HepG2 (cell line): ENCODE measurements at regions not wholly inside any gene's neighbourhood (a gene's known extent, or its start where the extent isn't known, plus 50 kb on each side); places are given as distances from the start of the nearest gene placed in this dataset.

Source experiments
- ATAC-seq: fragments of 200-7000 bp; cut with Tn5 transposase; 3 replicates; pipeline ENCODE4 v1.9.1; 2020; ENCODE audit warnings: mild to moderate bottlenecking, moderate library complexity
- BruUV-seq: library from RNA; stranded (reverse); fragments of 400-500 nt; replicated peaks from 2 replicates; lab custom pipeline; 2021; lab: Mats Ljungman, UMichigan
- CTCF ChIA-PET: fragments of 300-600 bp; formaldehyde crosslinking; extraction: SDS; loops from one replicate; lab custom pipeline; 2021; ENCODE audit warnings: low total read pairs, inconsistent platforms, low intra/inter-chr PET ratio; lab: Yijun Ruan, JAX
- POLR2A ChIA-PET: fragments of 350-600 bp; sonication (Branson Sonifier 250); formaldehyde crosslinking; loops from one replicate; lab custom pipeline; 2020; ENCODE audit warnings: antibody characterized with exemption, inconsistent platforms; lab: Yijun Ruan, JAX
- DNase-seq: peaks from one replicate; pipeline ENCODE4 v3.0.0-alpha.2; 2015; ENCODE audit warnings: low spot score
- FAIRE-seq: peaks from 3 replicates; lab custom pipeline; 2011; peaks lifted over from hg19 to GRCh38; lab: Jason Lieb, UNC
- H2AFZ ChIP-seq: one replicate; pipeline ENCODE4 v1.6.1; 2011; ENCODE audit warnings: low read length, inconsistent platforms
- H3K27ac ChIP-seq: fragments of 300-600 bp; 3 replicates; pipeline ENCODE4 v1.8.0; 2011; ENCODE audit warnings: mixed run types, mild to moderate bottlenecking, mixed read lengths, low read length, inconsistent platforms; ENCODE audit not compliant: insufficient read depth; ENCODE audit errors: extremely low read length
- H3K27me3 ChIP-seq, 2 experiments: fragments of 200-600 bp in 1 of 2; 2 replicates in 1 of 2; 3 replicates in 1 of 2; pipeline versions ENCODE4 v1.6.0 to v1.8.0; 2011; ENCODE audit warnings: low read length in 2 of 2, mild to moderate bottlenecking in 2 of 2, moderate library complexity in 2 of 2, inconsistent platforms in 1 of 2; ENCODE audit not compliant: insufficient read depth in 2 of 2, control insufficient read depth in 1 of 2
- H3K36me3 ChIP-seq, 2 experiments: fragments of 200-600 bp in 1 of 2; replicated peaks in 1 of 2; 2 replicates in 1 of 2; 3 replicates in 1 of 2; pipeline versions ENCODE4 v1.5.1 to v1.8.0; 2011; ENCODE audit warnings: low read length in 2 of 2, inconsistent platforms in 1 of 2; ENCODE audit not compliant: insufficient read depth in 2 of 2, control insufficient read depth in 1 of 2
- H3K4me1 ChIP-seq: 2 replicates; pipeline ENCODE4 v1.5.1; 2012; ENCODE audit warnings: low read length, inconsistent platforms; ENCODE audit not compliant: insufficient read depth
- H3K4me2 ChIP-seq: 2 replicates; pipeline ENCODE4 v1.6.0; 2011; ENCODE audit warnings: low read depth, low read length, inconsistent platforms
- H3K4me3 ChIP-seq, 3 experiments: fragments of 200-600 bp in 1 of 3; sonication (generic), shearing (Covaris generic) in 1 of 3; replicated peaks in 1 of 3; 2 replicates each; pipeline ENCODE4 v1.5.1; 2011 to 2016; ENCODE audit warnings: low read length in 3 of 3, inconsistent platforms in 2 of 3, low read depth in 2 of 3, mild to moderate bottlenecking in 2 of 3, control low read depth in 1 of 3, mixed read lengths in 1 of 3; ENCODE audit not compliant: insufficient read depth in 1 of 3
- H3K79me2 ChIP-seq: one replicate; pipeline ENCODE4 v1.6.1; 2011; ENCODE audit warnings: low read length, inconsistent platforms; ENCODE audit not compliant: insufficient read depth
- H3K9ac ChIP-seq: 2 replicates; pipeline ENCODE4 v1.6.0; 2011; ENCODE audit warnings: mild to moderate bottlenecking, low read depth, low read length, inconsistent platforms; ENCODE audit not compliant: insufficient read depth
- H3K9me3 ChIP-seq: 2 replicates; pipeline ENCODE4 v1.5.1; 2012; ENCODE audit warnings: mild to moderate bottlenecking, low read length
- H4K20me1 ChIP-seq: 2 replicates; pipeline ENCODE4 v1.6.0; 2011; ENCODE audit warnings: inconsistent platforms, mild to moderate bottlenecking, low read length, moderate library complexity; ENCODE audit not compliant: insufficient read depth
- HNF4A ChIP-seq: sonication (generic); formaldehyde crosslinking; IDR thresholded peaks from 2 replicates; pipeline ENCODE4 v1.4.0; 2020; ENCODE audit warnings: missing genetic modification reagents
- HNRNPLL ChIP-seq: fragments of 200-400 bp; formaldehyde crosslinking; IDR thresholded peaks from 2 replicates; pipeline ENCODE4 v1.6.1; 2017; ENCODE audit warnings: mild to moderate bottlenecking, low read depth, low read length; ENCODE audit not compliant: poor library complexity, severe bottlenecking
- IKZF4 ChIP-seq: sonication (generic); formaldehyde crosslinking; IDR thresholded peaks from 2 replicates; pipeline ENCODE4 v1.5.1; 2020; ENCODE audit warnings: borderline replicate concordance, mild to moderate bottlenecking, low read depth, missing genetic modification reagents; ENCODE audit errors: not compliant biosample characterization
- NR2C2 ChIP-seq: sonication (generic); formaldehyde crosslinking; IDR thresholded peaks from 2 replicates; pipeline ENCODE4 v1.4.0; 2020; ENCODE audit warnings: missing genetic modification reagents, mild to moderate bottlenecking, moderate library complexity, borderline replicate concordance
- POLR2A ChIP-seq, 2 experiments: IDR thresholded peaks; 2 replicates each; pipeline ENCODE4 v1.6.1; 2011; ENCODE audit warnings: low read depth in 2 of 2, low read length in 2 of 2, mild to moderate bottlenecking in 1 of 2, moderate library complexity in 1 of 2; ENCODE audit not compliant: insufficient read depth in 1 of 2
- RFX5 ChIP-seq: IDR thresholded peaks from 2 replicates; pipeline ENCODE4 v1.6.1; 2011; ENCODE audit warnings: low read depth, low read length, improper control_type of control experiment
- YY1 ChIP-seq: IDR thresholded peaks from 2 replicates; pipeline ENCODE4 v1.6.1; 2011; ENCODE audit warnings: low read length, low read depth, moderate library complexity, mild to moderate bottlenecking; ENCODE audit not compliant: insufficient read depth, insufficient replicate concordance
- ZFY ChIP-seq: sonication (generic); formaldehyde crosslinking; IDR thresholded peaks from 2 replicates; pipeline ENCODE4 v1.4.0; 2020; ENCODE audit warnings: missing genetic modification reagents
- ZNF234 ChIP-seq: sonication (generic); formaldehyde crosslinking; conservative IDR thresholded peaks from 2 replicates; pipeline ENCODE4 v1.5.1; 2020; ENCODE audit warnings: mild to moderate bottlenecking, missing genetic modification reagents
- ZNF512 ChIP-seq: sonication (generic); formaldehyde crosslinking; IDR thresholded peaks from 2 replicates; pipeline ENCODE4 v1.4.0; 2020; ENCODE audit warnings: mild to moderate bottlenecking, missing genetic modification reagents
- ZNF644 ChIP-seq: IDR thresholded peaks from 2 replicates; pipeline ENCODE4 v1.6.1; 2016; ENCODE audit warnings: low read depth
- WGBS: methylation state at CpG from one replicate; pipeline ENCODE4 v1.1.6; 2017; ENCODE audit warnings: low lambda C conversion rate; 5-methylcytosine and 5-hydroxymethylcytosine counted together
- in situ Hi-C: cut with HindIII; loops from 2 replicates; pipeline ENCODE4 v1.10.0; 2017; ENCODE audit warnings: low pct_unique_long_range_greater_than_20kb; ENCODE audit not compliant: extremely low pct_ligation_motif_present
- intact Hi-C: fragments of 100-400 bp; cut with micrococcal nuclease; formaldehyde crosslinking; loops from one replicate; pipeline ENCODE4 v1.10.0; 2022; ENCODE audit not compliant: unreplicated experiment
- TF ChIP-seq, protein P1 (sequence below): sonication (generic); formaldehyde crosslinking; IDR thresholded peaks from 2 replicates; pipeline ENCODE4 v1.5.1; 2020; ENCODE audit warnings: mild to moderate bottlenecking, missing genetic modification reagents, borderline replicate concordance
- TF ChIP-seq, protein P2 (sequence below), 2 experiments: fragments of 450-650 bp in 1 of 2; sonication (generic) in 1 of 2; formaldehyde crosslinking; IDR thresholded peaks; 2 replicates each; pipeline versions ENCODE4 v1.5.0 to v1.8.0; 2020 to 2022; ENCODE audit warnings: mild to moderate bottlenecking in 1 of 2, missing genetic modification reagents in 1 of 2

GRCh38 chr9:135023786-135024405 lies 63.6 kb upstream of the OLFM1 start (continued):
- TF ChIP-seq, protein P1, sequence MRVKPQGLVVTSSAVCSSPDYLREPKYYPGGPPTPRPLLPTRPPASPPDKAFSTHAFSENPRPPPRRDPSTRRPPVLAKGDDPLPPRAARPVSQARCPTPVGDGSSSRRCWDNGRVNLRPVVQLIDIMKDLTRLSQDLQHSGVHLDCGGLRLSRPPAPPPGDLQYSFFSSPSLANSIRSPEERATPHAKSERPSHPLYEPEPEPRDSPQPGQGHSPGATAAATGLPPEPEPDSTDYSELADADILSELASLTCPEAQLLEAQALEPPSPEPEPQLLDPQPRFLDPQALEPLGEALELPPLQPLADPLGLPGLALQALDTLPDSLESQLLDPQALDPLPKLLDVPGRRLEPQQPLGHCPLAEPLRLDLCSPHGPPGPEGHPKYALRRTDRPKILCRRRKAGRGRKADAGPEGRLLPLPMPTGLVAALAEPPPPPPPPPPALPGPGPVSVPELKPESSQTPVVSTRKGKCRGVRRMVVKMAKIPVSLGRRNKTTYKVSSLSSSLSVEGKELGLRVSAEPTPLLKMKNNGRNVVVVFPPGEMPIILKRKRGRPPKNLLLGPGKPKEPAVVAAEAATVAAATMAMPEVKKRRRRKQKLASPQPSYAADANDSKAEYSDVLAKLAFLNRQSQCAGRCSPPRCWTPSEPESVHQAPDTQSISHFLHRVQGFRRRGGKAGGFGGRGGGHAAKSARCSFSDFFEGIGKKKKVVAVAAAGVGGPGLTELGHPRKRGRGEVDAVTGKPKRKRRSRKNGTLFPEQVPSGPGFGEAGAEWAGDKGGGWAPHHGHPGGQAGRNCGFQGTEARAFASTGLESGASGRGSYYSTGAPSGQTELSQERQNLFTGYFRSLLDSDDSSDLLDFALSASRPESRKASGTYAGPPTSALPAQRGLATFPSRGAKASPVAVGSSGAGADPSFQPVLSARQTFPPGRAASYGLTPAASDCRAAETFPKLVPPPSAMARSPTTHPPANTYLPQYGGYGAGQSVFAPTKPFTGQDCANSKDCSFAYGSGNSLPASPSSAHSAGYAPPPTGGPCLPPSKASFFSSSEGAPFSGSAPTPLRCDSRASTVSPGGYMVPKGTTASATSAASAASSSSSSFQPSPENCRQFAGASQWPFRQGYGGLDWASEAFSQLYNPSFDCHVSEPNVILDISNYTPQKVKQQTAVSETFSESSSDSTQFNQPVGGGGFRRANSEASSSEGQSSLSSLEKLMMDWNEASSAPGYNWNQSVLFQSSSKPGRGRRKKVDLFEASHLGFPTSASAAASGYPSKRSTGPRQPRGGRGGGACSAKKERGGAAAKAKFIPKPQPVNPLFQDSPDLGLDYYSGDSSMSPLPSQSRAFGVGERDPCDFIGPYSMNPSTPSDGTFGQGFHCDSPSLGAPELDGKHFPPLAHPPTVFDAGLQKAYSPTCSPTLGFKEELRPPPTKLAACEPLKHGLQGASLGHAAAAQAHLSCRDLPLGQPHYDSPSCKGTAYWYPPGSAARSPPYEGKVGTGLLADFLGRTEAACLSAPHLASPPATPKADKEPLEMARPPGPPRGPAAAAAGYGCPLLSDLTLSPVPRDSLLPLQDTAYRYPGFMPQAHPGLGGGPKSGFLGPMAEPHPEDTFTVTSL (CRISPR knock-in tag): no peak
- no peak for TF ChIP-seq ZNF512 (CRISPR knock-in tag)
- TF ChIP-seq HNF4A: no peak

DNA sequence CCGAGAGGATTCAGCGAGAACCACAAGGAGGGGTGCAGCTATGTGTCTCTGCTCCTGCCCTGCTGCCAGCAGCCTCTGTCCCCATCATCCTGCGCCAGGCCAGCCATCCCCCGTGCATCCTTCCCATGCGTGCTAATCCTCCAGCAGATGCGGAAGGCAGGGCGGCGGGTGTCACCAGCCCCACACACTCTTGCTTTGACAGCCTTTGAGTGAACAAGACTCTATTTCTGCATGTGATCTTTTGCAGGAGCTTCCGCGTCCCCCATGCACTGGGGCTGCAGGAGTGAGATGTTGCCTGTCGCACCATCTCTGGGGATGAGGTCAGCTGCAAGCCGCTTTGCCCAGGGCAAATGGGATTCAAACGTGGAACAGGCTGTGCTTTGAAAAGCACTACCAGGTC lies 58.0 kb upstream of the OLFM1 start:
- no peak overlapping the region for H3K9ac ChIP-seq
- H3K36me3 ChIP-seq: no peaks in the 10 kb centered on the region
- CTCF ChIA-PET: no interaction called here
- H3K4me3 ChIP-seq: no peak overlapping the region
- 61% methylated on average over 4 of the region's 13 CpGs for WGBS
- no peaks in the 10 kb centered on the region for H4K20me1 ChIP-seq
- POLR2A ChIA-PET: no interaction called here
- BruUV-seq: no TSS peak
- in situ Hi-C loops (no loop called here), intact Hi-C loops (no loop called here)
- DNase-seq (no peak), FAIRE-seq (no peak), ATAC-seq (no peak)
- H3K79me2 ChIP-seq: no peaks in the 10 kb centered on the region
- H3K27ac ChIP-seq: no peak overlapping the region
- H2AFZ ChIP-seq: no peak overlapping the region
- H3K9me3 ChIP-seq: no peaks in the 10 kb centered on the region
- H3K4me1 ChIP-seq: no peaks in the 10 kb centered on the region
- no peak overlapping the region for H3K4me2 ChIP-seq
- peaks cover 0 to 29% of the 10 kb centered on the region in 2 experiments; a peak in 2 of 5 replicates for H3K27me3 ChIP-seq
- TF ChIP-seq ZFY (CRISPR knock-in tag) (no peak), HNRNPLL (no peak), ZNF644 (no peak), NR2C2 (CRISPR knock-in tag) (no peak), IKZF4 (CRISPR knock-in tag) (no peak), POLR2A (IDR thresholded peaks at IDR 0.05; ENCODE audit: insufficient read depth in 1 of 2, low read depth in 2 of 2, low read length in 2 of 2) (no peak), YY1 (no peak), RFX5 (no peak), ZNF234 (CRISPR knock-in tag) (no peak)
- TF ChIP-seq, protein P2, sequence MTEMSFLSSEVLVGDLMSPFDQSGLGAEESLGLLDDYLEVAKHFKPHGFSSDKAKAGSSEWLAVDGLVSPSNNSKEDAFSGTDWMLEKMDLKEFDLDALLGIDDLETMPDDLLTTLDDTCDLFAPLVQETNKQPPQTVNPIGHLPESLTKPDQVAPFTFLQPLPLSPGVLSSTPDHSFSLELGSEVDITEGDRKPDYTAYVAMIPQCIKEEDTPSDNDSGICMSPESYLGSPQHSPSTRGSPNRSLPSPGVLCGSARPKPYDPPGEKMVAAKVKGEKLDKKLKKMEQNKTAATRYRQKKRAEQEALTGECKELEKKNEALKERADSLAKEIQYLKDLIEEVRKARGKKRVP (CRISPR knock-in tag; IDR thresholded peaks at IDR 0.05): no peak
